CD14-positive monocyte (primary cell): ENCODE measurements at regions not wholly inside any gene's neighbourhood (a gene's known extent, or its start where the extent isn't known, plus 50 kb on each side); places are given as distances from the start of the nearest gene placed in this dataset.

ENCODE experiments used
- DNase-seq, 3 donors: peaks; one replicate each; pipeline ENCODE4 v3.0.0-alpha.2; 2011 to 2022
- H2AFZ ChIP-seq: 2 replicates; pipeline ENCODE4 v1.6.0; 2012; ENCODE audit warnings: mild to moderate bottlenecking, low read depth, low read length, inconsistent platforms; ENCODE audit not compliant: insufficient read depth, poor library complexity, severe bottlenecking
- H3K27ac ChIP-seq, 2 donors: 1 replicate in 1 of 2; 2 replicates in 1 of 2; pipeline ENCODE4 v1.5.1; 2012 to 2013; ENCODE audit warnings: low read length in 2 of 2, control low read depth in 1 of 2, inconsistent platforms in 1 of 2, low read depth in 1 of 2, mild to moderate bottlenecking in 1 of 2
- H3K27me3 ChIP-seq, 2 donors: one replicate each; pipeline versions ENCODE4 v1.6.0 to v1.6.1; 2011 to 2013; ENCODE audit warnings: low read length in 2 of 2; ENCODE audit not compliant: control insufficient read depth in 2 of 2, insufficient read depth in 2 of 2
- H3K36me3 ChIP-seq, 2 donors: replicated peaks in 1 of 2; 1 replicate in 1 of 2; 2 replicates in 1 of 2; pipeline versions ENCODE4 v1.5.1 to v1.6.1; 2012 to 2013; ENCODE audit warnings: low read length in 2 of 2, control low read depth in 1 of 2, inconsistent platforms in 1 of 2, mild to moderate bottlenecking in 1 of 2; ENCODE audit not compliant: insufficient read depth in 2 of 2, control insufficient read depth in 1 of 2
- H3K4me1 ChIP-seq, 2 donors: 1 replicate in 1 of 2; 2 replicates in 1 of 2; pipeline versions ENCODE4 v1.5.1 to v1.6.1; 2012 to 2013; ENCODE audit warnings: low read length in 2 of 2, control low read depth in 1 of 2, inconsistent platforms in 1 of 2, mild to moderate bottlenecking in 1 of 2, moderate library complexity in 1 of 2; ENCODE audit not compliant: insufficient read depth in 2 of 2, control insufficient read depth in 1 of 2
- H3K4me2 ChIP-seq: replicated peaks from 2 replicates; pipeline ENCODE3; 2012; ENCODE audit warnings: low read length, moderate library complexity, mild to moderate bottlenecking; ENCODE audit not compliant: poor library complexity, severe bottlenecking; ENCODE audit errors: extremely low read depth
- H3K4me3 ChIP-seq, 3 experiments: fragments of 200-600 bp in 1 of 3; sonication (generic) in 1 of 3; replicated peaks in 1 of 3; 1 replicate in 2 of 3; 2 replicates in 1 of 3; pipeline ENCODE4 v1.5.1; 2011 to 2013; ENCODE audit warnings: low read length in 3 of 3, mild to moderate bottlenecking in 3 of 3, control low read depth in 2 of 3, low read depth in 2 of 3, inconsistent platforms in 1 of 3, moderate library complexity in 1 of 3
- H3K79me2 ChIP-seq: 2 replicates; pipeline ENCODE4 v1.6.0; 2012; ENCODE audit warnings: mild to moderate bottlenecking, control low read depth, inconsistent platforms, low read length, moderate library complexity; ENCODE audit not compliant: insufficient read depth
- H3K9ac ChIP-seq: 2 replicates; pipeline ENCODE4 v1.6.0; 2017; ENCODE audit warnings: low read length, mild to moderate bottlenecking; ENCODE audit not compliant: insufficient read depth, poor library complexity, severe bottlenecking
- H3K9me3 ChIP-seq, 2 donors: replicated peaks in 1 of 2; 1 replicate in 1 of 2; 2 replicates in 1 of 2; pipeline versions ENCODE4 v1.5.1 to v1.6.1; 2012 to 2013; ENCODE audit warnings: low read length in 2 of 2, control low read depth in 1 of 2; ENCODE audit not compliant: control insufficient read depth in 1 of 2, insufficient read depth in 1 of 2
- H4K20me1 ChIP-seq: 2 replicates; pipeline ENCODE4 v1.6.0; 2012; ENCODE audit warnings: mild to moderate bottlenecking, low read length, control low read depth, moderate library complexity; ENCODE audit not compliant: insufficient read depth
- H3K27ac Mint-ChIP-seq, 7 donors: one replicate each; pipeline ENCODE4 v1.8.0; 2020; ENCODE audit warnings: mild to moderate bottlenecking in 7 of 7, mixed read lengths in 7 of 7, moderate library complexity in 6 of 7, inconsistent platforms in 2 of 7
- H3K27me3 Mint-ChIP-seq, 3 donors: one replicate each; pipeline ENCODE4 v1.8.0; 2021 to 2022; ENCODE audit warnings: low read depth in 3 of 3, mild to moderate bottlenecking in 3 of 3, mixed read lengths in 3 of 3, moderate library complexity in 3 of 3, inconsistent platforms in 1 of 3
- H3K36me3 Mint-ChIP-seq, 2 donors: one replicate each; pipeline ENCODE4 v1.8.0; 2020; ENCODE audit warnings: mixed read lengths in 2 of 2, inconsistent platforms in 1 of 2, mild to moderate bottlenecking in 1 of 2
- H3K4me1 Mint-ChIP-seq: one replicate; pipeline ENCODE4 v1.8.0; 2020; ENCODE audit warnings: mild to moderate bottlenecking, mixed read lengths
- H3K4me3 Mint-ChIP-seq, 2 donors: one replicate each; pipeline ENCODE4 v1.8.0; 2020; ENCODE audit warnings: mild to moderate bottlenecking in 2 of 2, mixed read lengths in 2 of 2, moderate library complexity in 1 of 2
- H3K9me3 Mint-ChIP-seq, 7 donors: one replicate each; pipeline ENCODE4 v1.8.0; 2020 to 2022; ENCODE audit warnings: mixed read lengths in 7 of 7, mild to moderate bottlenecking in 6 of 7, moderate library complexity in 6 of 7, inconsistent platforms in 2 of 7
- WGBS: methylation state at CpG from one replicate; pipeline ENCODE4 v1.1.5; 2013; ENCODE audit warnings: missing lambda C conversion rate; ENCODE audit not compliant: insufficient coverage; 5-methylcytosine and 5-hydroxymethylcytosine counted together
- intact Hi-C, 2 donors: fragments of 100-400 bp; cut with micrococcal nuclease; formaldehyde crosslinking; loops; one replicate each; pipeline versions ENCODE4 v1.15.0 to v1.15.1; 2023
- TF ChIP-seq, protein P1 (sequence below): fragments of 200-600 bp; IDR thresholded peaks from one replicate; pipeline ENCODE4 v1.8.0; 2022; ENCODE audit warnings: antibody characterized with exemption, mild to moderate bottlenecking

DNA sequence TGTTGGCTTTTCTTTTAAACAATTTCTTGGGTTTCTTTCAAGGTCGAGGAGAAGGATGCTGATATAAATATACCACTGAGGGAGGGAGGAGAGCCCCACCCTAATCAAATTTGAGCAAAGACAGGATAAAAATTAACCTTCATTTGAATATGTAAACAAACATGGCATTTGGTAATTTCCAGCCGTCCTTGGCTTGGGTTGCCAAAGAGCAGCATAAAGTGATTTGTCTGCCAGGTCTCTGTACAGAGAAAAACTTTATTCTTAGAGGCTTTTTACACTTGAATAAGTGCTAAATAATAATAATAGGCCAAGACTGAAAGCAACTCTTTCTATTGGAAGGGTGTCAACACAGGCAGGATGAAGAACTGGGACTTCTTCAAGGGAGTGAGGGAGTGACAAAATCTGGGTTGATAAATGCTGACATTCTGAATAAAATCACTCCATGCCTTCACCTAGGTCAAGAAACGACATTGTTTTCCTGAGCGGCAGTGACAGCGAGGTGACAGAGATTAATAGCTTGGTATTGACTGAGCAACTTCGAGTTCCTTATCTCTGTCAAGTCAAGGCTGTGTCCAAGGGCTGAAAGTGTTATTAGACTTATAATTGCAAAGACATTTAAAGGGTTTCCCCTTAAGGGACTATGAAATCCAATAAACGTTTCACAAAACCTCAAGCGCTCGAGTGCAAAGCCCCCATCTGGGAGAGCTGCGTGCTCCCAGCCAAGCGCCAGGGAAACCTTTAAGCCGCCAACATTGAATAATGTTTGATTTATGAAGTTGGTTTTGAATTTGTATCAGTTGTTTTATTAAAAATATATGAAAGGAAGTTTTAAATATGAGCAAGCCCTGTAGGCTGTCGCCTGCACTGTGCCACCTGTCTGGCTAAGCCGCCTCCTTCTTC is 269.5 kb upstream of the N4BP1 start:
- H3K9ac ChIP-seq, result no peak overlapping the region
- H3K27ac Mint-ChIP-seq, result no peak overlapping the region
- no peaks in the 10 kb centered on the region for H3K27me3 ChIP-seq
- no peaks in the 10 kb centered on the region for H3K36me3 ChIP-seq
- WGBS, result 86% methylated on average over 10 of the region's 14 CpGs
- intact Hi-C loops, result no loop called here
- H3K9me3 Mint-ChIP-seq, result peaks cover 0 to 9% (median 0%) of the 10 kb centered on the region in 7 donors
- H3K4me3 Mint-ChIP-seq, result no peak overlapping the region
- no peak overlapping the region for H2AFZ ChIP-seq
- H3K9me3 ChIP-seq, result no peaks in the 10 kb centered on the region
- H3K27me3 Mint-ChIP-seq, result peaks cover 0 to 2% (median 0%) of the 10 kb centered on the region in 3 donors
- no peak overlapping the region for H3K4me2 ChIP-seq
- no peak overlapping the region for H3K4me3 ChIP-seq
- no peaks in the 10 kb centered on the region for H3K4me1 ChIP-seq
- no peak for DNase-seq
- TF ChIP-seq, protein P1, sequence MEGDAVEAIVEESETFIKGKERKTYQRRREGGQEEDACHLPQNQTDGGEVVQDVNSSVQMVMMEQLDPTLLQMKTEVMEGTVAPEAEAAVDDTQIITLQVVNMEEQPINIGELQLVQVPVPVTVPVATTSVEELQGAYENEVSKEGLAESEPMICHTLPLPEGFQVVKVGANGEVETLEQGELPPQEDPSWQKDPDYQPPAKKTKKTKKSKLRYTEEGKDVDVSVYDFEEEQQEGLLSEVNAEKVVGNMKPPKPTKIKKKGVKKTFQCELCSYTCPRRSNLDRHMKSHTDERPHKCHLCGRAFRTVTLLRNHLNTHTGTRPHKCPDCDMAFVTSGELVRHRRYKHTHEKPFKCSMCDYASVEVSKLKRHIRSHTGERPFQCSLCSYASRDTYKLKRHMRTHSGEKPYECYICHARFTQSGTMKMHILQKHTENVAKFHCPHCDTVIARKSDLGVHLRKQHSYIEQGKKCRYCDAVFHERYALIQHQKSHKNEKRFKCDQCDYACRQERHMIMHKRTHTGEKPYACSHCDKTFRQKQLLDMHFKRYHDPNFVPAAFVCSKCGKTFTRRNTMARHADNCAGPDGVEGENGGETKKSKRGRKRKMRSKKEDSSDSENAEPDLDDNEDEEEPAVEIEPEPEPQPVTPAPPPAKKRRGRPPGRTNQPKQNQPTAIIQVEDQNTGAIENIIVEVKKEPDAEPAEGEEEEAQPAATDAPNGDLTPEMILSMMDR, result no peak
- H4K20me1 ChIP-seq, result no peaks in the 10 kb centered on the region
- H3K79me2 ChIP-seq, result no peaks in the 10 kb centered on the region
- H3K27ac ChIP-seq, result no peak overlapping the region
- no peaks in the 10 kb centered on the region for H3K4me1 Mint-ChIP-seq
- no peaks in the 10 kb centered on the region for H3K36me3 Mint-ChIP-seq

- Histone ChIP-seq H3K27ac (no peak overlapping the region), H3K27me3 (no peaks in the 10 kb centered on the region), H3K9ac (no peak overlapping the region), H3K79me2 (no peaks in the 10 kb centered on the region), H4K20me1 (no peaks in the 10 kb centered on the region), H3K4me2 (no peak overlapping the region), H3K9me3 (no peaks in the 10 kb centered on the region), H3K4me1 (no peaks in the 10 kb centered on the region), H3K4me3 (no peak overlapping the region), H3K36me3 (no peaks in the 10 kb centered on the region), H2AFZ (no peak overlapping the region)
- intact Hi-C loops, result no loop called here
- Mint-ChIP-seq H3K27me3 (peaks cover 0 to 2% (median 0%) of the 10 kb centered on the region in 3 donors), H3K4me1 (no peaks in the 10 kb centered on the region), H3K27ac (no peak overlapping the region), H3K9me3 (peaks cover 0 to 11% (median 0%) of the 10 kb centered on the region in 7 donors), H3K36me3 (no peaks in the 10 kb centered on the region), H3K4me3 (no peak overlapping the region)
- TF ChIP-seq, protein P1, result no peak
- no peak for DNase-seq
- 85% methylated on average over 2 of the region's 3 CpGs for WGBS
Observed at GRCh38 chr16:48877946-48878345, 268.0 kb upstream of the N4BP1 start.
